Liver (tissue), 3 donors: ENCODE measurements at regions not wholly inside any gene's neighbourhood (a gene's known extent, or its start where the extent isn't known, plus 50 kb on each side); places are given as distances from the start of the nearest gene placed in this dataset.

Experiments
- GABPA ChIP-seq, 2 donors: IDR thresholded peaks in 1 of 2; conservative IDR thresholded peaks in 1 of 2; 2 replicates each; pipeline ENCODE4 v1.6.1; 2016; ENCODE audit warnings: antibody characterized with exemption in 2 of 2, mild to moderate bottlenecking in 1 of 2, moderate library complexity in 1 of 2
- RAD21 ChIP-seq, 2 donors: IDR thresholded peaks; 2 replicates each; pipeline ENCODE4 v1.6.1; 2016; ENCODE audit warnings: antibody characterized with exemption in 2 of 2, mild to moderate bottlenecking in 2 of 2
- TAF1 ChIP-seq: conservative IDR thresholded peaks from 2 replicates; pipeline ENCODE4 v1.6.1; 2016; ENCODE audit warnings: antibody characterized with exemption, mild to moderate bottlenecking
- TF ChIP-seq, protein P1 (sequence below): fragments of 150-350 bp; IDR thresholded peaks from 2 replicates; pipeline ENCODE4 v1.5.1; 2017; ENCODE audit warnings: improper control_type of control experiment, low read depth, low read length; ENCODE audit not compliant: missing input control
- donor health status: healthy.
- donor health status: healthy.

DNA sequence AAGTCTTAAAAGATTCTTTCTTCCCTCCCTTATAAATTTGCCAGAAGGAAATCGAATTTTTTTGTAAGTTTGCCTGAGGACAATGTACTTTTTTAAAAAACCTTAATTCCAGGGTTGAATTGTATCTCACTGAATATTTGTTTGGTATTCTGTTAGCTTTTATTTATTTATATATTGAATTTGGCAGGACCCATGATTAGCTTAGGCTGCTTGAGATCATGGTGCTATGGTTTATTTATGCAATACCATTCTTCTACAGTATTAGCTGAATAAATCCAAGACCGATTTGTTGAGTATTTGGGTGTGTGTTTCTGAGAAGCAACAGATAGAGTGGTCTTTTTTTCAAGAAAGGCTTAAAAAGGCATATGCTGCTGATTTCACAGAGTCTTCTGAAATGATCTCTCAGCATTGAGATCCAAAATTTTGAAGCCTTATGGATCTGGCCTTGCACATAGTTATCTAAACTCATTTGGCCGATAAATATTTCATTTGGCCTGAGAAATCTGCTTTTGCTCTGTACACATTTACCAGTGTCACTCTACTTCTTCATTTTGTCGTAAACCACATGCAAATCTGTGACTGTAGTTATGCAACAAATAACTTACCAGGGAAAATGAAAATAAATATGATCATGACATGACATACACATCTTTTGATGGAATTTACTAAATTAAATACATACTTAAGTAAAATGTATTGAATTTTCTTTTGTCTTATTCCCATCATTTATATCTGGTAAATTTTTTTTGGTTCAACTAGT, 265.8 kb upstream of the FLRT2 start:
- TF ChIP-seq, protein P1, sequence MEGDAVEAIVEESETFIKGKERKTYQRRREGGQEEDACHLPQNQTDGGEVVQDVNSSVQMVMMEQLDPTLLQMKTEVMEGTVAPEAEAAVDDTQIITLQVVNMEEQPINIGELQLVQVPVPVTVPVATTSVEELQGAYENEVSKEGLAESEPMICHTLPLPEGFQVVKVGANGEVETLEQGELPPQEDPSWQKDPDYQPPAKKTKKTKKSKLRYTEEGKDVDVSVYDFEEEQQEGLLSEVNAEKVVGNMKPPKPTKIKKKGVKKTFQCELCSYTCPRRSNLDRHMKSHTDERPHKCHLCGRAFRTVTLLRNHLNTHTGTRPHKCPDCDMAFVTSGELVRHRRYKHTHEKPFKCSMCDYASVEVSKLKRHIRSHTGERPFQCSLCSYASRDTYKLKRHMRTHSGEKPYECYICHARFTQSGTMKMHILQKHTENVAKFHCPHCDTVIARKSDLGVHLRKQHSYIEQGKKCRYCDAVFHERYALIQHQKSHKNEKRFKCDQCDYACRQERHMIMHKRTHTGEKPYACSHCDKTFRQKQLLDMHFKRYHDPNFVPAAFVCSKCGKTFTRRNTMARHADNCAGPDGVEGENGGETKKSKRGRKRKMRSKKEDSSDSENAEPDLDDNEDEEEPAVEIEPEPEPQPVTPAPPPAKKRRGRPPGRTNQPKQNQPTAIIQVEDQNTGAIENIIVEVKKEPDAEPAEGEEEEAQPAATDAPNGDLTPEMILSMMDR = no peak
- TF ChIP-seq GABPA (IDR thresholded peaks at IDR 0.05 in 1 of 2, conservative IDR thresholded peaks at IDR 0.05 in 1 of 2) (no peak), RAD21 (IDR thresholded peaks at IDR 0.05) (no peak), TAF1 (no peak)
